HG03045 (cell line): ENCODE measurements at regions not wholly inside any gene's neighbourhood (a gene's known extent, or its start where the extent isn't known, plus 50 kb on each side); places are given as distances from the start of the nearest gene placed in this dataset.
A peak's percentile ranks its signal among the peaks of the same experiment; 100 is the strongest.

Source experiments
- ATAC-seq: cut with Tn5 transposase; IDR thresholded peaks from one replicate; pipeline ENCODE4 v1.9.1; 2021; ENCODE audit warnings: mild to moderate bottlenecking, moderate library complexity; ENCODE audit not compliant: unreplicated experiment

DNA sequence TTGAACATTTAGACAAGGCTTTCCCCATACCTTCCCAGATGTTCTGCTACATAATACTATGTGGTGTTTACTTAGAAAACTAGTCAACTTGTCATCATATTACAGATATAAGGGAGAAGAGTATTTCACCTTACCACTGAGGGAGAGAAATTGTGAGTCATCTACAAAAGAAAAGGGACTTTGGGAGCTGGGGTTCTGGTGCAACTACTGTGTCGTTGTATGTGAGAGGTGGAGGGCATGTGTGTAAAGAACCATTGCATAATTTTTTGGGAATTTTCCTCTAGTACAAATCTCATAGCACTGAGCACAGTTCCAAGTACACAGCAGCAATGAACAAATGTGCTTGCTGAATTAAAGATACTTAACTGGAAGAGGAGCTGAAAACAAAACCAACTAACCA lies 665.6 kb downstream of the DHX35 start:
- ATAC-seq: no peak

GRCh38 chr20:39624316-39624715 lies 662.2 kb downstream of the DHX35 start:
- ATAC-seq: no peak

DNA sequence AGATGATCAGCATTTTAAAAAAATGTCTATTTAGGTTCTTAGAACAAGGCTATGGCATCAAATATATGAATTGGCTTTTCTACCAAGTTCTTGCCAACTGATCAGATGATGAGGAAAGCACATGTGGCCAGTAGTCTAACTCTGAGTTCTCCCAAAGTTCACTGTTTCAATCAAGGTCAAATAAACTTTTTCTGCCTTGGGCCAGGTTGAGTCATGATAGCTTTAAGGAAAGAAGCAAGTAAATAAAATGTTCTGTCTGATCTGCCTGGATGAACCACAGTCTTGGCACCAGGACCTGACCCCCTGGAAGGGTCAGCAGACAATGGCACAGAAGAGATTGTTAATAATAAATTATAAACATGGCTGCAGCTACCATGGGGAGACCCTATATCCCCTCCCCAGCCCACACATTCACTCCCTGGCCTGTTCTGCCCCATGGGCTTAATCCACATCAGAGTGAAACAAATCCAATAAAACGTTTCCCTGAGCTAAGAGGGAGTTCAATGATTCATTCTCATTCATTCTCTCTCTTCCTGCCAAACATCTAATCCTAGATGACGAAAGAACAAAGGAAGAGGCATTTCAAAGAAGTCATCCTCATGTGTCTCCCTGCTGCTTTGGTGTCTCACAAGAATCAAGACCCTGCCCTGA lies 661.6 kb downstream of the DHX35 start:
- no peak for ATAC-seq

DNA sequence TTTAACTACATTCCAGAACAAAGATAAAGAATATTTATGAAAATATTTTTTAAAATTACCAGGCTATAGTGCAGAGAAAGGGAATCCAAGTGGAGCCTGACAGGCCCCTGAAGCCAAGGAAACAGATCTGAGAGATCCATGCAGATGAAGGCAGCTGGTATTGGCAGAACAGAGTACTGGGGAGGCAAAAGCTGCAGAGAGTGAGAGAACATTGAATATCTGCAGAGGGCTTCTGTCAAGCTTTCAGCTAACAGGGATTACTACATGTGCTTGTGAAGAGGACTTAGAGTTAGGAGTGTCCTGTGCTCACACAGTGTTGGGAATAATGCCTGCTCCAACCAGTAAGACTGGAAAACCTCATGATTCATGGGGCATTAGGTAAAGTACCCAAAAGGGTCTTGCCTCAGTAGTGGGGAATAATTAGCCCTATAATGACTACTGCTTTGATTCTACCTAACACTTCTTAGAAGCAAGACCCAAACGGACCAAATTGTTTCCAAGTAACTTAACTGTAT lies 657.2 kb downstream of the DHX35 start:
- ATAC-seq: no peak

GRCh38 chr20:39611901-39612300 lies 649.8 kb downstream of the DHX35 start:
- no peak for ATAC-seq

DNA sequence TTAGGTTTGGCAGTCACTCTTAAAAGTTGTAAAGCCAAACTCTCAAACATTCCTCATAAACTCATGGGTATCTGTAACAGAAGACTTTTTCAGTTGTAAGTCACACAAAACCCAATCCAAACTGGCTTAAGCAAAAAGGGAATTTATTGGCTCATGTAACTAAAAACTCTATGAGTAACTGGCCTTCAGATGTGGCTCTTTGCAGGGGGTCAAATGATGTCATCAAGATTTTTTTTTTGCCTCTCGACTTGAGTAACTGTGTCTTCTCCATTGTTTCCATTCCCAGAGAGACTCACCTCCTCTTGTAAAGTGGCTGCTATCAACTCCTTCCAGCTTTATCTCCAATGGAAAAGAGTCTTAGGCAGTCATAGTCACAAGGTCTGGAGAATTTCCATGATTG lies 645.0 kb downstream of the DHX35 start:
- ATAC-seq: no peak

DNA sequence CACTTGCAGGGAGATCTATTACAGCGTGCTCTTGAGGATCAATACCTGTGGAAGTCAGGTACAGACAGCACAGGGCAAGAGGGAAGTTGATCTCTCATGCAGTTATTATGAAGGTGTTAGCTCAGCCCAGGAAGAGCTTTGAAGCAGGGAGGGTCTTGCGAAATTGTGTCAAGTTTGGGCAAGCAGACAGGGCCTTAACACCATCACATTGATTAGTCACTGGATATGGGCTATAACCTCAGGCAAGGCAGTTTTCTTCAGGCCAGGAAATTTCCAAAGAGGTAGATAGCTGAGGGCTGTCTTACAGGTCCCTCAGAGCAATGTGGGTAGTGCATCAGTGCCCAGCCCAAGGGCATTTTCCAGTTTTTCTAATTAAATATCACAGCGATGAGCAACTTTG lies 643.8 kb downstream of the DHX35 start:
- ATAC-seq: no peak

- no peak for ATAC-seq
Observed at GRCh38 chr20:39605361-39605760, 643.2 kb downstream of the DHX35 start.

GRCh38 chr20:39603219-39603618 lies 641.1 kb downstream of the DHX35 start:
- ATAC-seq: no peak

- no peak for ATAC-seq
Observed at GRCh38 chr20:39602649-39603048, 640.5 kb downstream of the DHX35 start.

- no peak for ATAC-seq
Observed at GRCh38 chr20:39600871-39601270, 638.7 kb downstream of the DHX35 start.

- no peak for ATAC-seq
Observed at GRCh38 chr20:39600156-39600555, 638.0 kb downstream of the DHX35 start.

DNA sequence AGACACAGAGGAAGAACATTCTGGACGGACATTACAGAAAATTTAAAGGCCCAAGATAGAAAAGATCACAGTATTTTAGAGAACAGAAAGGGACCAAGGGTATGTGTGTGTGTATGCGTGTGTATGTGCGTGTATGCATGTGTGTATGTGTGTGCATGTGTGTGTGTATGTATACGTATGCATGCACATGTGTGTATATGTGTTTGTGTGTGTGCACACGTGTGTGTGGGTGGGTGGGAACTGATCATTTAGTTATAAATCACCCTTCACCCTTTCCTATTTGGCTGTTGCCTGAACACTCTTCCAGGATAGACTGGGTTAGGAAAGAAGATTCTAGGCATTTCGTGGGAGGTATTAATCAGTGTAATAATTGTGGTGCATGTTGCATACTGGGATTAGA lies 634.4 kb downstream of the DHX35 start:
- no peak for ATAC-seq

DNA sequence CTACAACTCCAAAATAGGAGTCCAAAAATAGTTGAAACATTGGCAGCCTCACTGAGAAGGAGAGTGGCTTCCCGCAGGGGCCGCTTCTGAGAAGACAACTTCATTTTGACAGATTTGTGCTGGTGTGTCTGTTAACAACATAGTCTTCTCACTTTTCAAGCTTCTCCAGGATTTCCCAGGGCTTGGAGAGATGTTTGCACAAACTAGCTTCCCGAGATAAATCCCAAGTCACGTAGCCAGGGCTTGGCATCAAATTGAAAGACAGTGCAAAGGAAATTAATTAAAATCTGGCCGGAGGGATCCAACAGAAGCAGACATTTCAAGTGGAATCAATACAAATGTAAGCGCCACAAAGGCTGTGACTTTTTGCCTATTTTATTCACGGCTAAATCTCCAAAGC lies 630.2 kb downstream of the DHX35 start:
- ATAC-seq: no peak

DNA sequence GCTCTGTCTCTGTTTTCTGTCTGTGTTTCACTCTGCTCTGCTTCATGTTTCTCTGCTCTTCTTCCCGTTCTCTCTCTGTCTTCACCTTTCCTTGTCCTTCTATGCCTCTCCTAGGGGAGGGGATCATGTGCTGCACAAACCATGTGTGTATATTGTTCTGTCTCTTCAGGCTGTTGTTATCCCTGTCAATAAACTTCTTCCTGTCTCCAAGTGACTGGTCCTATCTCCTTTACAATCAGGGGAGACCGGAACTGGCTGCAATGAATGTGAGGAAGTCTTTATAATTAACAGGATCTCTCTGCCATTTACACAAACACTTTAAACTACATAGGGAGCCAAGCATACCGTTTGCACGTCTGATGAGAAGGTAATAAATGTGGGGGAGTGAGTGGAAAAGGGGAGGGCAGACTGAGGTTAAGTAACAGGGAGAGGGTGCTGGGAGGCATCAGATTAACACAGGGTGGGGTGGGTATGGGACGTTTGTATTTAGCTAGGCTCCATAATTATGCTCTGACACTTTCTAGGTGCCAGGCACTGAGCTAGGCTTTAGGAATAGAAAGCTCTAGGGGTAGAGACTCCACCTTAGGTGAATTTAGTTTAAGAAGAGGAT lies 626.1 kb downstream of the DHX35 start:
- ATAC-seq: no peak

DNA sequence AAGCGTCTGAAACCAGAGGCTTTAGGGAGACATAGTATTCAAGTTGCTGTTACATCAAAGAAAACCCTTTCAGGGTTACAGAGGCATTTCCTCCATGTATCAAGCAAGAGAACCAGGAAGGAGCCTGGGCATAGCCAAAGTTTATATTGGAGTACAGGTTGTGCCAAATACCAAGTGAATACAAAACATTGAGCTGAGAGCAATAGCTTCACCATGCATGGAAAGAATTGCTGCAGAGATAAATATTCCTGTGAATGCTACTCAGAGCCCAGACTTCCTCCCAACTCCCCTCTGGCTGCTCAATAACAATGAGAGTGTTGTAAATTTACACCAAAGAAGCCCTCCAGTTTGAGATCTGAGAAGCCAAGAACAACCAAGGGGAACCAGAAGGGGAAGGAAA lies 618.9 kb downstream of the DHX35 start:
- ATAC-seq: no peak

GRCh38 chr20:39576771-39577170 lies 614.6 kb downstream of the DHX35 start:
- ATAC-seq: no peak

DNA sequence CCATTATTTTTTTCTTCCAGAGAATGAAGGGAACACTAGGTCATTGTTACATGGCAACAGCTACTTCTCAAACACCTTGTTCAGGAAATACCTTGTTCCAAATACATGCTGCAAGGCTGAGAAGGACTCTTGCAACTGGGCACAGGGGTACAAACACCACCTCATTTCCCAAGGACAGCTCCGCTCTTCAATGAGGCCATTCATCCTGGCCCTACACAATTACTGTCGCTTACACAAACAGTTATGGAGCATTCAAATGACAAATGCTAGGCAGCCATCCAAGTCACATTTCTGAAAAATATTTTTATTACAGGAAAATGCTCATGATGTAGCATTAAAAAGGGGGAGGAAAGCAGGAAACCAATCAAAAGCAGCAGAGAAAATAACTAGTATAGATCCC lies 611.9 kb downstream of the DHX35 start:
- no peak for ATAC-seq

GRCh38 chr20:39571171-39571570 lies 609.0 kb downstream of the DHX35 start:
- no peak for ATAC-seq

DNA sequence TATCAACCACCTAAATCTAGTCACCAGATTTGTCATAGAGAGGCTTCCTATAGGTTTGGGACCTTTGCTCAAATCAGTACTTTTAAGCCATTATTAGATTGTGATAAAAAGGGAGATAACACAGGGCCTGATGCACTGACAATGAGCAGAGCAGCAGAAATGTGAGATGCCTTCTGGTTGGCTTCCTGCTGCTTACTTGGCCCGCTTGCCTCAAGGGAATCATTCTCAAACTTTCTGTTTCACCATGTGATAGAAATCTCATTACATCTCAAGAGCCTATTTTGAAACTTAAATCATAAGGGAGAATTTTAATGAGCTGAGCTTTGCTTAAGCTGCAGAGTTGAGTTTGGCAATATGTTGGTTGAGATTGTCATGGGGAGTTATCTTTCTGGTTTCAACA lies 606.0 kb downstream of the DHX35 start:
- ATAC-seq: no peak

DNA sequence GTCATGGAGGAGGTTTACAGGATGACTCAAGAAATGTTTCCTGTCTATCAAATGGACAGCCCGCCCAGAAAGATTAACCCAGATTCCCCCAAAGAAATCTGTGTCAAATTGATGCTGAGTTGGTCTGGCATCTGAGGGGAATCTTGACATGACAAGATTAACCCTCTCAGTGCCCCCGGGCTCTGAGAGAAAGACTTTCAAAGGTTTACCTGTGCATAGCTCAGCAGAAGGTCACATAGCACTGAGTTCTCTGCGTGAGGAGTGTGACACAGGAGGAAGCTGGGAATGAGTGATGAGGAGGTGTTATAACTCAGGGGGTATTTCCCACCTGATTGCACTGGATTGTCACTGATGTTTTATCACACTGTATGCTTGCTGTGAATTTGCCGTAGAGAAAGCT lies 601.2 kb downstream of the DHX35 start:
- peak; percentile 56 for ATAC-seq

GRCh38 chr20:39554341-39554740 lies 592.2 kb downstream of the DHX35 start:
- ATAC-seq: no peak

DNA sequence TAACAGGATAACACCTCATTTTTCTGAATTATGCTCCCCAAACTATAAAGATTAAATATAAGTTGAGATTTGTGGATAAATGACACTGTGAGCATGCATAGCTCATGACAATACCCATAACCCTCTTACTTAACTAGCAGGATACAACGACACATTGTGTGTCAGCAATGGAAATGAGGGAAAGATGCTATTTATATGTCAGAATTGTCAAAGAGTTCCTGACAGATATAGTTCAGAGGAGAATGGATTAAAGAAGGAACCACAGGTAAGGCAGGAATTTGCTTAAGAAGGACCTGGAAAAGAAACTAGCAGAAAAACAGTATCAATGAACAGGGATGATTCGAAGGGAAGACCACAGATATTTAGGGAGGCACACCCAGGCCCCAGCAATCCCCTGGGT lies 591.0 kb downstream of the DHX35 start:
- no peak for ATAC-seq
